Activated CD8-positive, alpha-beta T cell treated with anti-CD3 and anti-CD28 coated beads for 36 hours (primary cell): ENCODE measurements at regions not wholly inside any gene's neighbourhood (a gene's known extent, or its start where the extent isn't known, plus 50 kb on each side); places are given as distances from the start of the nearest gene placed in this dataset.

Experiments
- ATAC-seq: fragments of 200-7000 bp; cut with Tn5 transposase; one replicate; pipeline ENCODE4 v1.10.0; 2021; ENCODE audit warnings: mild to moderate bottlenecking, moderate library complexity
- CTCF ChIA-PET: fragments of 350-600 bp; sonication (Branson Sonifier 250); formaldehyde crosslinking; loops from one replicate; lab custom pipeline; 2021; ENCODE audit warnings: antibody characterized with exemption; lab: Charles Lee
- POLR2A ChIA-PET: fragments of 350-600 bp; sonication (Branson Sonifier 250); formaldehyde crosslinking; loops from one replicate; lab custom pipeline; 2021; ENCODE audit warnings: antibody characterized with exemption; lab: Charles Lee
- DNase-seq: peaks from one replicate; pipeline ENCODE4 v3.0.0-alpha.2; 2020
- H3K27ac Mint-ChIP-seq: one replicate; pipeline ENCODE4 v1.8.0; 2021; ENCODE audit warnings: mild to moderate bottlenecking, mixed read lengths
- H3K27me3 Mint-ChIP-seq: one replicate; pipeline ENCODE4 v1.8.0; 2021; ENCODE audit warnings: mixed read lengths
- H3K36me3 Mint-ChIP-seq: one replicate; pipeline ENCODE4 v1.8.0; 2021; ENCODE audit warnings: low read depth, mixed read lengths
- H3K4me1 Mint-ChIP-seq: one replicate; pipeline ENCODE4 v1.8.0; 2021; ENCODE audit warnings: low read depth, mixed read lengths
- H3K4me3 Mint-ChIP-seq: one replicate; pipeline ENCODE4 v1.8.0; 2021; ENCODE audit warnings: mild to moderate bottlenecking, moderate library complexity, mixed read lengths
- H3K9me3 Mint-ChIP-seq: one replicate; pipeline ENCODE4 v1.8.0; 2021; ENCODE audit warnings: mixed read lengths
- intact Hi-C: fragments of 100-400 bp; cut with micrococcal nuclease; formaldehyde crosslinking; loops from one replicate; pipeline ENCODE4 v1.10.0; 2022
- TF ChIP-seq, protein P1 (sequence below): fragments of 200-600 bp; IDR thresholded peaks from one replicate; pipeline ENCODE4 v1.8.0; 2022; ENCODE audit warnings: antibody characterized with exemption, mild to moderate bottlenecking

DNA sequence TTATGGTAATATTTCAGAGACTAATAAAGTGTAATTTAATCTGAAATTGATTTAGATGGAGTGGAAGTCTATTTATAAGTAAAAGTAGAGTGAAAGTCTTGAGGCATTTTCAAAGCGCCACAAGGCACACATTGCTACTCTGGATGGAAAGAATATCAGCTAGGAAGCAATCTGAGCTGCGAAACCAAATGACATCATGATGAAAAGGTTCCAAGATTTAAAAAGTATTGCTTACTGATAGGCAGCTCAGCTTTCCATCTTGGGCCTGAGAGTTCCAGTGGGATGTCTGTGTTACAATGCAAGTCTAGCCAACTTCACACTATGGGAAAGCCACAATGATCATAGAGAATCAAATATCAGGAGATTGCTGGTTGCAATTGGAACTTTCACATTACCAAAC is 126.9 kb upstream of the VGLL2 start:
- Mint-ChIP-seq H3K27me3 (no peaks in the 10 kb centered on the region), H3K36me3 (no peaks in the 10 kb centered on the region), H3K4me3 (no peak overlapping the region), H3K9me3 (no peaks in the 10 kb centered on the region), H3K27ac (no peak overlapping the region), H3K4me1 (no peaks in the 10 kb centered on the region)
- TF ChIP-seq, protein P1, sequence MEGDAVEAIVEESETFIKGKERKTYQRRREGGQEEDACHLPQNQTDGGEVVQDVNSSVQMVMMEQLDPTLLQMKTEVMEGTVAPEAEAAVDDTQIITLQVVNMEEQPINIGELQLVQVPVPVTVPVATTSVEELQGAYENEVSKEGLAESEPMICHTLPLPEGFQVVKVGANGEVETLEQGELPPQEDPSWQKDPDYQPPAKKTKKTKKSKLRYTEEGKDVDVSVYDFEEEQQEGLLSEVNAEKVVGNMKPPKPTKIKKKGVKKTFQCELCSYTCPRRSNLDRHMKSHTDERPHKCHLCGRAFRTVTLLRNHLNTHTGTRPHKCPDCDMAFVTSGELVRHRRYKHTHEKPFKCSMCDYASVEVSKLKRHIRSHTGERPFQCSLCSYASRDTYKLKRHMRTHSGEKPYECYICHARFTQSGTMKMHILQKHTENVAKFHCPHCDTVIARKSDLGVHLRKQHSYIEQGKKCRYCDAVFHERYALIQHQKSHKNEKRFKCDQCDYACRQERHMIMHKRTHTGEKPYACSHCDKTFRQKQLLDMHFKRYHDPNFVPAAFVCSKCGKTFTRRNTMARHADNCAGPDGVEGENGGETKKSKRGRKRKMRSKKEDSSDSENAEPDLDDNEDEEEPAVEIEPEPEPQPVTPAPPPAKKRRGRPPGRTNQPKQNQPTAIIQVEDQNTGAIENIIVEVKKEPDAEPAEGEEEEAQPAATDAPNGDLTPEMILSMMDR: no peak
- ChIA-PET POLR2A (no interaction called here), CTCF (no interaction called here)
- ATAC-seq (no peak), DNase-seq (no peak)
- intact Hi-C loops: no loop called here

DNA sequence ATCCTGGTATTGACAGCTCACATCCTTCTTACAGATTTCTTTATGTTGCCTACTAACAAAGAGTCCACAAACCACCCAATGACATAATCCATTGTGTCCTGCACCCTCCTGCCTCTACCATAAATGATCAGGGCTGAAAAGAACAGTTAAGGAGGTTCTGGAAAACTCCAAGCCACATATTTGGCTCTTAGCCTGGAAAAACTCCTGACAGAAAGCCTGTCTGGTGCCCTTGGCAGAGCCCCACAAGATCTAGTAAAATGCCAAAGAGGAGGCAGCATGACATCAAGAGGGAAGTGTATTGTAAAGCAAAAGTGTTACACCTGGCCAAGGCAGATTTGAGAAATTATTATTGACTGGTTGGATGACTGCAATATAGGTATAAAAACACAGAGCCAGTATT is 126.4 kb upstream of the VGLL2 start:
- DNase-seq (no peak), ATAC-seq (no peak)
- TF ChIP-seq, protein P1: no peak
- H3K9me3 Mint-ChIP-seq: no peaks in the 10 kb centered on the region
- H3K4me3 Mint-ChIP-seq: no peak overlapping the region
- intact Hi-C loops: no loop called here
- H3K36me3 Mint-ChIP-seq: no peaks in the 10 kb centered on the region
- H3K27me3 Mint-ChIP-seq: no peaks in the 10 kb centered on the region
- H3K4me1 Mint-ChIP-seq: no peaks in the 10 kb centered on the region
- ChIA-PET CTCF (no interaction called here), POLR2A (no interaction called here)
- H3K27ac Mint-ChIP-seq: no peak overlapping the region

DNA sequence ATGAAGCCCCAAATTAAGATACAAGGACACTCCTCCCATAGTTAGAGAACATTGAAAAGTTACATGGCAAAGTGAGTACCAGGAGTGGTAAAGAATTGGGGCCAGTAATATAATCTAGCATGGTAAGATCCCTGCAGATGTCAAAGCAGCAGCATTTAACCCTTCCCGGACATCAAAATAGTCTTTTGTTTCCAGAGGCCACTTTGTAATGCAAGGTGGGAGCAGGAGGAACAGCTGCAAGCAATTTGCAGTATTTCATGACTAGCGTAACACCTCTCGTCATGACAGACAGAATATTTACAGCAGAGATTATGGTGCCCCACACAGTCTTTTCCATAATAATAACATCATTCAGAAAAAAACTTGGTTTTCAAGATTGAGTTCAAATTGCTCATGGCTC is 123.2 kb upstream of the VGLL2 start:
- intact Hi-C loops: no loop called here
- no peaks in the 10 kb centered on the region for H3K27me3 Mint-ChIP-seq
- ChIA-PET POLR2A (no interaction called here), CTCF (no interaction called here)
- H3K9me3 Mint-ChIP-seq: peaks cover 6% of the 10 kb centered on the region
- TF ChIP-seq, protein P1: no peak
- no peaks in the 10 kb centered on the region for H3K36me3 Mint-ChIP-seq
- H3K4me3 Mint-ChIP-seq: no peak overlapping the region
- no peaks in the 10 kb centered on the region for H3K4me1 Mint-ChIP-seq
- no peak overlapping the region for H3K27ac Mint-ChIP-seq
- DNase-seq: no peak
- ATAC-seq: no peak

DNA sequence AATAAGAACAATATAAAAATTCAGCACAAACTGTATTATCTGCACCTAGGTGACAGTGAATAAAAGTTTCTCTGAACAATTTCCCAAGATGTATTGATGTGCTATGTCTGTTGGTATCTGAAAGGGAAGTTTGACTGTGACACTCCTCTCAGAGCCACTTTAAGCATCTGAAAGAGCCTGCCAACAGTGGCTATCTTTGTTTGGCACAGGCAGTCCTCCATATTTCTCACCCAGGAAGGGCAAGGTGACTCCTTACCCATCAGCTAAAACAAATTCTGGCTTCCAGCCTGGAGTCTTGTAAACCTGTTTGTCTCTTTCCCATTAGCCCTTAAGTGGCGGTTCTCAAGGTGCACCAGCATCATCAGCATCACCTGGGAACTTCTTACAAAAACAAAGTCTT is 122.4 kb upstream of the VGLL2 start:
- Mint-ChIP-seq H3K36me3 (no peaks in the 10 kb centered on the region), H3K4me3 (no peak overlapping the region), H3K4me1 (no peaks in the 10 kb centered on the region), H3K27me3 (no peaks in the 10 kb centered on the region), H3K9me3 (peaks cover 6% of the 10 kb centered on the region), H3K27ac (no peak overlapping the region)
- DNase-seq: no peak
- TF ChIP-seq, protein P1: no peak
- intact Hi-C loops: no loop called here
- ATAC-seq: no peak
- ChIA-PET CTCF (no interaction called here), POLR2A (no interaction called here)

DNA sequence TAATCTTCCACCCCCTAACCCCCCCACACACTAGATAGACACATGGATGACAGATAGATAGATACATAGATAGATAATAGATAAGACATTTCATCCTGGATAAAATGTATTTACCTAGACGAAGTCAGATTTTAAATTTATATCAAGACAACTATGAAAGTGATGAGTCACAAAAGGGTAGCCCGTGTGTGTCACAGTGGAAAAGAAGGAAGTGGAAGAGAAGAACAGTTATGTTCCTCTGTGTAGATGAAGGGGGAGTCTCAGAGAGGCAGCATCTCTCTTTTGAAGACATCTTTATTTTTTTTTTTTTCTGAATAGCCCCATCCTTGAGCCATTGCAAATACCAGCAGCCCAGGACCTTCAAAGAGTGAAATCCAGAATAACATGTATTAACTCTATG is 121.7 kb upstream of the VGLL2 start:
- DNase-seq: no peak
- TF ChIP-seq, protein P1: no peak
- Mint-ChIP-seq H3K4me3 (no peak overlapping the region), H3K36me3 (no peaks in the 10 kb centered on the region), H3K4me1 (no peaks in the 10 kb centered on the region), H3K27me3 (no peaks in the 10 kb centered on the region), H3K27ac (no peak overlapping the region), H3K9me3 (peaks cover 6% of the 10 kb centered on the region)
- ChIA-PET POLR2A (no interaction called here), CTCF (no interaction called here)
- ATAC-seq: no peak
- intact Hi-C loops: no loop called here
